ENCODE measurements at regions not wholly inside any gene's neighbourhood (a gene's known extent, or its start where the extent isn't known, plus 50 kb on each side); places are given as distances from the start of the nearest gene placed in this dataset.

DNA sequence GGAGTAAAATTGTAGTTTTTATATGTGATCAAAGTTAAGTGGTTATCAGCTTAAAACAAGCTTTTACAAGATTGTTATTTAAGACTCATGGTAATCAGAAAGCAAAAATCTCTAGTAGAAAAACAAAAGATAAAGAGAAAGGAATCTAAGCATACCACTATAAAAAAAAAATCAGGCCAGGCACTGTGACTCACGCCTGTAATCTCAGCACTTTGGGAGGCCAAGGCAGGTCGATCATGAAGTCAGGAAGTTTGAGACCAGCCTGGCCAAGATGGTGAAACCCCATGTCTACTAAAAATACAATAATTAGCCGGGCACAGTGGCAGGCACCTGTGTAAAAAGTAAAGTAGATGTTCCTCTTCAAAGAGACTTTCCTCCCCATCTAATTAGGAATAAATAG, 265.9 kb upstream of the NRP1 start:
- Mint-ChIP-seq H3K27ac (peak overlapping the region in 1 of 3 experiments; percentile 72; a peak in 1 of 7 replicates), H3K4me3 (no peak overlapping the region), H3K27me3 (ENCODE audit: low read depth) (no peaks in the 10 kb centered on the region), H3K4me1 (peaks cover 11 to 14% of the 10 kb centered on the region in 2 experiments), H3K9me3 (peaks cover 12% of the 10 kb centered on the region in 2 experiments), H3K36me3 (ENCODE audit: insufficient read depth in 1 of 3, low read depth in 3 of 3) (peaks cover 0 to 11% (median 6%) of the 10 kb centered on the region in 3 experiments; a peak in 3 of 7 replicates)
- no peak overlapping the region for H2AK5ac ChIP-seq (ENCODE audit: insufficient read length, low read length)
- TF ChIP-seq CTCF (conservative IDR thresholded peaks at IDR 0.05) = no peak
- no peak overlapping the region for H2BK20ac ChIP-seq (ENCODE audit: low read depth, low read length, poor library complexity, severe bottlenecking)
- no peaks in the 10 kb centered on the region for H3K79me2 ChIP-seq (ENCODE audit: insufficient read depth, low read length)
- no peak overlapping the region for H3K23ac ChIP-seq (ENCODE audit: insufficient read length, low read depth, low read length)
- no peak overlapping the region for H2BK120ac ChIP-seq (ENCODE audit: low read depth, low read length, poor library complexity, severe bottlenecking)
- H3K4me2 ChIP-seq (ENCODE audit: insufficient read depth, insufficient read length, low read length) = no peak overlapping the region
- H3K23me2 ChIP-seq (ENCODE audit: insufficient read length, low read depth, low read length, poor library complexity, severe bottlenecking) = no peaks in the 10 kb centered on the region
- H4K20me1 ChIP-seq (ENCODE audit: control insufficient read depth, insufficient read depth, insufficient read length) = no peaks in the 10 kb centered on the region
- H3K4ac ChIP-seq (ENCODE audit: low read depth, low read length) = no peak overlapping the region
- H3K9me3 ChIP-seq (ENCODE audit: control insufficient read depth, low read depth, low read length) = no peaks in the 10 kb centered on the region
- H2AFZ ChIP-seq (ENCODE audit: low read length) = no peak overlapping the region
- H3K14ac ChIP-seq (ENCODE audit: insufficient read depth, low read length) = no peak overlapping the region
- no peak overlapping the region for H2BK15ac ChIP-seq (ENCODE audit: low read depth, low read length)
- no peaks in the 10 kb centered on the region for H3K4me1 ChIP-seq (ENCODE audit: insufficient read depth, low read length)
- H3K27me3 ChIP-seq (ENCODE audit: insufficient read depth, low read length) = no peaks in the 10 kb centered on the region
- no CpG with 5 or more reads among the region's 3 CpGs for WGBS (ENCODE audit: extremely low coverage, insufficient read length, low lambda C conversion rate)
- DNase-seq = no peak
- no peak overlapping the region for H4K5ac ChIP-seq (ENCODE audit: insufficient read length, low read depth, low read length)
- H3K9ac ChIP-seq (ENCODE audit: extremely low read depth, insufficient read length, low read length) = no peak overlapping the region
- H4K91ac ChIP-seq (ENCODE audit: insufficient read length, low read depth, low read length) = no peak overlapping the region
- no peak overlapping the region for H3K18ac ChIP-seq (ENCODE audit: insufficient read length, low read depth, low read length)
- H3K56ac ChIP-seq (ENCODE audit: insufficient read length, low read depth, low read length) = no peak overlapping the region
- no peak overlapping the region for H3K27ac ChIP-seq (ENCODE audit: insufficient read length, low read depth, low read length)
- no peak overlapping the region for H4K8ac ChIP-seq (replicated peaks; ENCODE audit: insufficient read length, low read depth, low read length)
- H2BK5ac ChIP-seq (ENCODE audit: insufficient read length, low read length) = no peak overlapping the region
- H3T11ph ChIP-seq (ENCODE audit: low read length) = no peak overlapping the region
- H2BK12ac ChIP-seq (ENCODE audit: insufficient read length, low read depth, low read length) = no peak overlapping the region
- no peaks in the 10 kb centered on the region for H3K79me1 ChIP-seq (ENCODE audit: insufficient read depth, low read depth, low read length, poor library complexity, severe bottlenecking)

Measured in H9 (cell line).